A549 (cell line): ENCODE measurements at regions not wholly inside any gene's neighbourhood (a gene's known extent, or its start where the extent isn't known, plus 50 kb on each side); places are given as distances from the start of the nearest gene placed in this dataset.
A peak's percentile ranks its signal among the peaks of the same experiment; 100 is the strongest.

Source experiments
- ATAC-seq, 2 experiments: fragments of 200-7000 bp in 1 of 2; fragments of >200 bp in 1 of 2; cut with Nextera tagmentation in 1 of 2; cut with Tn5 transposase in 1 of 2; 3 replicates each; pipeline versions ENCODE4 v1.8.0 to v1.9.1; 2018 to 2020; ENCODE audit warnings: mild to moderate bottlenecking in 1 of 2, moderate library complexity in 1 of 2
- CTCF ChIA-PET: fragments of 300-600 bp; sonication (Branson Sonifier 250); formaldehyde crosslinking; extraction: SDS; loops from one replicate; lab custom pipeline; 2021; ENCODE audit warnings: antibody characterized with exemption, inconsistent platforms; lab: Yijun Ruan, JAX
- POLR2A ChIA-PET: fragments of 350-600 bp; formaldehyde crosslinking; extraction: SDS; loops from one replicate; lab custom pipeline; 2021; ENCODE audit warnings: antibody characterized with exemption, inconsistent platforms; lab: Yijun Ruan, JAX
- DNase-seq, 2 experiments: peaks; one replicate each; pipeline versions ENCODE4 v3.0.0 to v3.0.0-alpha.2; 2011 to 2016; ENCODE audit warnings: low read depth in 1 of 2, low spot score in 1 of 2
- FAIRE-seq: peaks from 2 replicates; lab custom pipeline; 2011; peaks lifted over from hg19 to GRCh38; lab: Jason Lieb, UNC
- H3K27ac ChIP-seq, 2 experiments: fragments of >200 bp; sonication (Bioruptor Twin); formaldehyde crosslinking; 3 replicates each; pipeline ENCODE4 v1.5.1; 2016 to 2017
- H3K4me1 ChIP-seq: fragments of >200 bp; sonication (Bioruptor Twin); formaldehyde crosslinking; 3 replicates; pipeline ENCODE4 v1.6.1; 2016
- H3K4me2 ChIP-seq: fragments of >200 bp; sonication (Bioruptor Twin); formaldehyde crosslinking; 3 replicates; pipeline ENCODE4 v1.6.1; 2016
- H3K4me3 ChIP-seq: fragments of >200 bp; sonication (Bioruptor Twin); formaldehyde crosslinking; 3 replicates; pipeline ENCODE4 v1.5.1; 2016
- H3K9me3 ChIP-seq: fragments of >200 bp; sonication (Bioruptor Twin); formaldehyde crosslinking; 3 replicates; pipeline ENCODE4 v1.6.1; 2016
- BCL3 ChIP-seq: fragments of >200 bp; sonication (Bioruptor Twin); formaldehyde crosslinking; IDR thresholded peaks from 3 replicates; pipeline ENCODE4 v1.6.1; 2016
- CHD2 ChIP-seq: fragments of 150-350 bp; IDR thresholded peaks from 2 replicates; pipeline ENCODE4 v1.6.1; 2014; ENCODE audit warnings: low read length; ENCODE audit not compliant: partially characterized antibody
- CHD4 ChIP-seq: fragments of 200-600 bp; sonication (generic); IDR thresholded peaks from 2 replicates; pipeline ENCODE4 v1.6.1; 2016; ENCODE audit warnings: antibody characterized with exemption, mild to moderate bottlenecking, borderline replicate concordance
- CTCF ChIP-seq: fragments of >200 bp; sonication (Bioruptor Twin); formaldehyde crosslinking; IDR thresholded peaks from 3 replicates; pipeline ENCODE4 v1.5.1; 2016
- ELK1 ChIP-seq: fragments of 150-350 bp; IDR thresholded peaks from 2 replicates; pipeline ENCODE4 v1.6.1; 2014; ENCODE audit warnings: low read depth, mild to moderate bottlenecking, low read length
- EP300 ChIP-seq, 2 experiments: fragments of >200 bp; sonication (Bioruptor Twin); formaldehyde crosslinking; IDR thresholded peaks; 2 replicates in 1 of 2; 3 replicates in 1 of 2; pipeline ENCODE4 v1.6.1; 2016 to 2017
- FOSL2 ChIP-seq, 2 experiments: fragments of 450-650 bp in 1 of 2; fragments of >200 bp in 1 of 2; sonication (Bioruptor Twin) in 1 of 2; formaldehyde crosslinking; IDR thresholded peaks; 2 replicates each; pipeline versions ENCODE4 v1.5.0 to v1.6.1; 2016 to 2020; ENCODE audit warnings: mild to moderate bottlenecking in 1 of 2, moderate library complexity in 1 of 2
- FOXS1 ChIP-seq: fragments of 250-450 bp; sonication (Bioruptor Pico); IDR thresholded peaks from 2 replicates; pipeline ENCODE4 v1.5.0; 2020; ENCODE audit warnings: mild to moderate bottlenecking, moderate library complexity
- HOXB13 ChIP-seq: fragments of 250-450 bp; sonication (Bioruptor Pico); IDR thresholded peaks from 2 replicates; pipeline ENCODE4 v1.5.0; 2020; ENCODE audit warnings: low read depth, mild to moderate bottlenecking, moderate library complexity
- HOXB5 ChIP-seq: fragments of 250-450 bp; sonication (Bioruptor Pico); IDR thresholded peaks from 2 replicates; pipeline ENCODE4 v1.5.0; 2020; ENCODE audit warnings: mild to moderate bottlenecking, moderate library complexity
- JUN ChIP-seq, 2 experiments: fragments of >200 bp; sonication (Bioruptor Twin); formaldehyde crosslinking; IDR thresholded peaks; 2 replicates in 1 of 2; 3 replicates in 1 of 2; pipeline ENCODE4 v1.6.1; 2016 to 2017
- MAFK ChIP-seq: fragments of 450-650 bp; IDR thresholded peaks from 2 replicates; pipeline ENCODE4 v1.6.1; 2014; ENCODE audit not compliant: partially characterized antibody
- MAX ChIP-seq: IDR thresholded peaks from 2 replicates; pipeline ENCODE4 v1.6.1; 2012
- NFE2L2 ChIP-seq: fragments of 150-350 bp; conservative IDR thresholded peaks from 2 replicates; pipeline ENCODE4 v1.6.1; 2014; ENCODE audit warnings: low read length
- PHF8 ChIP-seq: fragments of 200-600 bp; sonication (generic); IDR thresholded peaks from 2 replicates; pipeline ENCODE4 v1.6.1; 2016; ENCODE audit warnings: low read depth, mild to moderate bottlenecking, antibody characterized with exemption, moderate library complexity, borderline replicate concordance
- RAD21 ChIP-seq, 2 experiments: fragments of >200 bp in 1 of 2; sonication (Bioruptor Twin) in 1 of 2; formaldehyde crosslinking in 1 of 2; IDR thresholded peaks in 1 of 2; conservative IDR thresholded peaks in 1 of 2; 2 replicates in 1 of 2; 3 replicates in 1 of 2; pipeline ENCODE4 v1.6.1; 2012 to 2018; ENCODE audit warnings: inconsistent platforms in 1 of 2
- RNF2 ChIP-seq: fragments of 200-600 bp; sonication (generic); IDR thresholded peaks from 2 replicates; pipeline ENCODE4 v1.6.1; 2016; ENCODE audit warnings: low read depth, mild to moderate bottlenecking, antibody characterized with exemption, moderate library complexity, borderline replicate concordance
- SMC3 ChIP-seq: fragments of >200 bp; sonication (Bioruptor Twin); formaldehyde crosslinking; IDR thresholded peaks from 3 replicates; pipeline ENCODE4 v1.6.1; 2018; ENCODE audit warnings: inconsistent platforms
- ZC3H11A ChIP-seq: fragments of 450-650 bp; IDR thresholded peaks from 2 replicates; pipeline ENCODE4 v1.6.1; 2014; ENCODE audit warnings: antibody characterized with exemption, mild to moderate bottlenecking
- ZSCAN20 ChIP-seq: fragments of 250-450 bp; sonication (Bioruptor Pico); IDR thresholded peaks from 2 replicates; pipeline ENCODE4 v1.8.0; 2022; ENCODE audit warnings: mild to moderate bottlenecking, moderate library complexity
- WGBS: methylation state at CpG from one replicate; pipeline ENCODE4 v1.1.6; 2017; ENCODE audit errors: missing lambda C conversion rate; 5-methylcytosine and 5-hydroxymethylcytosine counted together

- DNase-seq: peak; percentile 1 to 23
- POLR2A ChIA-PET: no interaction called here
- Histone ChIP-seq H3K27ac (no peak overlapping the region), H3K9me3 (no peaks in the 10 kb centered on the region), H3K4me3 (no peak overlapping the region), H3K4me2 (no peak overlapping the region), H3K4me1 (no peaks in the 10 kb centered on the region)
- no peak for FAIRE-seq
- peak in 1 of 2 experiments; percentile 55; a peak in 1 of 6 replicates for ATAC-seq
- 0% methylated on average over 2 of the region's 2 CpGs for WGBS
- TF ChIP-seq MAX: no peak
- TF ChIP-seq SMC3: peak; percentile 35; the same call in 2 of the 3 replicates
- no peak for TF ChIP-seq FOSL2 (IDR thresholded peaks at IDR 0.05)
- no peak for TF ChIP-seq FOSL2 (CRISPR knock-in tag; IDR thresholded peaks at IDR 0.05)
- no peak for TF ChIP-seq BCL3
- peak; percentile 45 for TF ChIP-seq CTCF
- TF ChIP-seq RAD21 (conservative IDR thresholded peaks at IDR 0.05 in 1 of 2, IDR thresholded peaks at IDR 0.05 in 1 of 2): peak; percentile 36 to 44; a peak in 3 of 5 replicates
- CTCF ChIA-PET: interaction anchor here (0.6 to 1.1 kb wide), 2 partner anchors 402 to 1084 kb away, joined by 3 to 4 read pairs; no protein-coding TSS in a partner anchor
Measured at GRCh38 chr6:120826253-120826652, 508.0 kb downstream of the TBC1D32 start.

GRCh38 chr6:120816794-120817193 lies 517.5 kb downstream of the TBC1D32 start:
- POLR2A ChIA-PET: no interaction called here
- CTCF ChIA-PET: no interaction called here
- Histone ChIP-seq H3K27ac (no peak overlapping the region), H3K4me1 (no peaks in the 10 kb centered on the region), H3K4me3 (no peak overlapping the region), H3K9me3 (no peaks in the 10 kb centered on the region), H3K4me2 (no peak overlapping the region)
- FAIRE-seq: no peak
- no peak for DNase-seq
- TF ChIP-seq CHD4 (no peak), ZSCAN20 (CRISPR knock-in tag) (no peak), ZC3H11A (no peak), MAX (no peak), HOXB5 (CRISPR knock-in tag) (no peak), CHD2 (no peak), HOXB13 (CRISPR knock-in tag) (no peak), EP300 (IDR thresholded peaks at IDR 0.05) (no peak), FOXS1 (CRISPR knock-in tag) (no peak)
- no peak for ATAC-seq

GRCh38 chr6:120805276-120805675 lies 529.0 kb downstream of the TBC1D32 start:
- FAIRE-seq (no peak), ATAC-seq (no peak), DNase-seq (no peak)
- H3K27ac ChIP-seq: no peak overlapping the region
- 27% methylated on average over 3 of the region's 3 CpGs for WGBS
- ChIA-PET POLR2A (no interaction called here), CTCF (no interaction called here)
- no peak overlapping the region for H3K4me2 ChIP-seq
- TF ChIP-seq RNF2 (no peak), PHF8 (no peak), JUN (IDR thresholded peaks at IDR 0.05) (no peak), NFE2L2 (no peak), MAFK (no peak), ELK1 (no peak)
- no peaks in the 10 kb centered on the region for H3K9me3 ChIP-seq
- H3K4me1 ChIP-seq: no peaks in the 10 kb centered on the region
- no peak overlapping the region for H3K4me3 ChIP-seq
